NCI-H526 treated with DMSO at 0.1 percent for 48 hours (cell line): ENCODE measurements at regions not wholly inside any gene's neighbourhood (a gene's known extent, or its start where the extent isn't known, plus 50 kb on each side); places are given as distances from the start of the nearest gene placed in this dataset.
"Not testable (repeated sequence)": the region's sequence is repeated elsewhere in the genome, so short reads cannot be mapped to it uniquely, and the experiment has no call there.

Experiments
- DNase-seq: peaks from one replicate; lab custom pipeline; 2025; lab: John Stamatoyannopoulos, UW

DNA sequence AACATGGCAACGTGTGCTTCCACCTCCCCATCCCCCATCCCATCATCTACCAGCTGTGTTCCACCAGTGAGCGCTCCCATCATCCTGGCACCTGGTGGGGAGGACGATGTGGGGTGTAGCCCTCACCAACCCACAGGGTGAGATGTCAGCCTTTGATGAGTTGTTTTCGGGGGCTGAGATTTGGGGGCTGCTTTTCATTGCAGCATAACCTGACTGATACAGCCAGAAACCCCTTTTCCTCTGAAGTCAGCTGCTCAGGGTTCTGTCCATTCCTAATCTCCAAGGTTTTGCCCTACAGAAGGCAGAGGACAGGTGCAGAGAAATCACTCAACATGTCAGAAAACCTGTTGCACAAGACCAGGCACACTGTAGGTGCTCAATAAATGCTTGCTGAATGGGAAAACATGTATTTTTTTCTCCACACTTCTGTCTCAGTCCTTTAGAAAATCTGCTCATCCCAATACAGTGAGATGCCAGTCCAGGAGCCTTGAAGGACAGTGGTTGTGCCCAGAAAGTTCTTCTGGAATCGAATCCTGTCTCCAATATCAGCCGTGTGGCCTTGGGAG lies 239.8 kb downstream of the RBM19 start:
- DNase-seq: no peak

DNA sequence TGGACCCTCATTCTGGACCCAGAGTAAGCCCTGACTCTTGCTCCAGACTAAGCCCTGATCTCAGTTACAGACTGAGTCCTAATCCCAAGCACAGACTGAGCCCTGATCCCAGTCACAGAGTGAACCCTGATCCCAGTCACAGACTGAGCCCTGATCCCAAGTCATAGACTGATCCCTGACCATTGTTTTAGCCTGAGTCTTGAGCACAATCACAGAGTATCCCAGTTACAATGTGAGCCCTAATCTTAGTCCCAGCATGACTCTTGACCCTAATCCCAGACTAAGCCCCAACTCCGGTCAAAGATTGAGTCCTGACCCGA lies 240.6 kb downstream of the RBM19 start:
- DNase-seq: no peak

GRCh38 chr12:113724794-113725556 lies 241.2 kb downstream of the RBM19 start:
- peak; percentile 35 for DNase-seq

GRCh38 chr12:113723631-113724030 lies 242.5 kb downstream of the RBM19 start:
- DNase-seq: no peak

DNA sequence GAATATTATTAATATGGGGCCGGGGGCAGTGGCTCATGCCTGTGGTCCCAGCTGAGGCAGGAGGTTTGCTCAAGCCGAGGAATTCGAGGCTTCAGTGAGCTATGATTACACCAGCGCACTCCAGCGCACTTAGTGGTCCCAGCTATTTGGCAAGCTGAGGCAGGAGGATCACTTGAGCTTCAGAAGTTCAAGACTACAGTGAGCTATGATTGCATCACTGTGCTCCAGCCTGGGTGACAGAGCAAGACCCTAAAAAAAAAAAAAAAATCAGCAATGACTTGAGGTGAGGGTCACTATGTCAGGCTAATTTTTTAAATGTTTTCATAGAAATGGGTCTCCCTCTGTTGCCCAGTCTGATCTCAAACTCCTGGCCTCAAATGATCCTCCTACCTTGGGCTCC lies 243.4 kb downstream of the RBM19 start:
- no peak for DNase-seq

- no peak for DNase-seq
Measured at GRCh38 chr12:113720629-113721028, 245.5 kb downstream of the RBM19 start.

- no peak for DNase-seq
Measured at GRCh38 chr12:113719911-113720591, 246.1 kb downstream of the RBM19 start.

GRCh38 chr12:113713156-113713555 lies 241.5 kb upstream of the LHX5 start:
- DNase-seq: no peak

DNA sequence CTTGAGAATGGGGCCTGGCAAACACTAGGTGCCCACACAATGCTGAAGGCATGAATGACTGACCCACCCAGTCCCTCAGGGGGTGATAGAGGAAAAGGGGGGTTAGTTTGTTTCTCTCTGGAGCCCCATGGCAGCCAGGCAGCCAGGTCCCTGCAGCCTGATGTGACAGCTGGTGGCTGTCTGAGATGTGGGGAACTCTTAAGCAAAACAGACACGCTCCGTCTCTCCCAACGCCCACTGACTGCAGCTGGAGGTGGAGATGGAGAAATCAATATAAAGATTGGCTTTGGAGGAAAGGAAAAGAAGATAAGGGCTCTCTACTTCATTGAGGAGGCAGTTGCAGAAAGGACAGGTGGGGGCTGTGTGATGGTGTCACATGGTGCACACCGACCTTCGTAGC lies 240.8 kb upstream of the LHX5 start:
- DNase-seq: no peak

DNA sequence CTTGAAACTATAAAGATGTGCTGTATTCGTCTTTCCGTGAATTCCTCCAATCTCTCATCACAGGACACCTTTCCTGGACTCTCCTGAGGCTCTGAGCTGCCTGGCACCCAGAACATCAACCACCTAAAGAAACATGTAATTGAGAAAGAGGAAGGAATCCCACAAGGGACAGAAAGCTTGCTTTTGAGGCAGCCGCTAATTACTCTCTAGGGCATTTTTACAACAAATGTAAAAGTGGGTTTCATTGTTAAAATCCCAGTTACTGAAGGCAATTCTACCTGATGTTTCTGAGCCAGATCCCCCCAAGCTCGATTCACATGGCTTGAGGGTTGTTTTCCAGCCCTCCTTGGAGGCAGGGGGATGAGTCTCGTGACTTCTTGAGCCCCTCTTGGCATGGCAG lies 238.5 kb upstream of the LHX5 start:
- DNase-seq: no peak

- no peak for DNase-seq
Measured at GRCh38 chr12:113709456-113709855, 237.8 kb upstream of the LHX5 start.

DNA sequence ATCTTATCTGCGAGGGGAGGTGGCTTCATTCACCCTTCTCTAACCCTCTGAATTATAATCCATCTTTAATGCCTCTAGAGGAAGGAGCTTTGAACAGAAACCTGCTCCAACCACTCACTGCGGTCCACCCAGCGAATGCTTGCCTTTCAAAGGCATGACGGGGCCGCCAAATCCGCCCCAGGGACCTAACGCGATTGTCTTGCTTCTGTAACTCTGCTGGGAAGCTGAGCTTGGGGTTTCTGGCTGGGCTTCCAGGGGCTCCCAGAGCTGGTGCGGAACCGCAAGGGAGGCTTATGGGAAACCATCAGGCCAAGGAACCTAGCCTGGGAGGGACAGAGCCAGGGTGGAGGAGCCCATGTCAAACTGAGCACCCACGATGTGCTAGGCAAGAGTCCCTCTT lies 231.2 kb upstream of the LHX5 start:
- no peak for DNase-seq

- no peak for DNase-seq
Measured at GRCh38 chr12:113702276-113702675, 230.6 kb upstream of the LHX5 start.

DNA sequence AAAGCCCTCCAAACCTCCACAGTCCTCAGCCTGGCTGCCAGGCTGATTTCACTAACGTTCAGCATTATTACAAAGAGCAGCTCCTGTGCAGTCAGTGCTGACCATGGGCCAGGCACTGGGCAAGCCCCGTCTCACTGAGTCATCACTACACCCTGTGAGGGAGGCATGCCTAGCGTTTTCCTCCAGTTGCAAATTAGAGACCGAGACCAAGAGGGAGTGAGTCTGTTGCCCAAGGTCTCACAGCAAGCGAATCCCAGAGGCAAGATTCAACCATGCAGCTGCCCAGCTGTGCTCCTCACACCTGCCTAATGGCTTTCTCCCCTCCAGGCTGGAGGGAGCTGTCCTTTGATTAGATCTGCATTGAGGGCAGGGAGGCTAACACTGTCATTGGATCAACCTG lies 229.3 kb upstream of the LHX5 start:
- DNase-seq: no peak

- not testable (repeated sequence) for DNase-seq
Measured at GRCh38 chr12:113699984-113700383, 228.3 kb upstream of the LHX5 start.

GRCh38 chr12:113698510-113698858 lies 226.8 kb upstream of the LHX5 start:
- no peak for DNase-seq

- DNase-seq: no peak
Measured at GRCh38 chr12:113697651-113698509, 226.2 kb upstream of the LHX5 start.

GRCh38 chr12:113697104-113697503 lies 225.4 kb upstream of the LHX5 start:
- DNase-seq: no peak

- no peak for DNase-seq
Measured at GRCh38 chr12:113693693-113694092, 222.0 kb upstream of the LHX5 start.

DNA sequence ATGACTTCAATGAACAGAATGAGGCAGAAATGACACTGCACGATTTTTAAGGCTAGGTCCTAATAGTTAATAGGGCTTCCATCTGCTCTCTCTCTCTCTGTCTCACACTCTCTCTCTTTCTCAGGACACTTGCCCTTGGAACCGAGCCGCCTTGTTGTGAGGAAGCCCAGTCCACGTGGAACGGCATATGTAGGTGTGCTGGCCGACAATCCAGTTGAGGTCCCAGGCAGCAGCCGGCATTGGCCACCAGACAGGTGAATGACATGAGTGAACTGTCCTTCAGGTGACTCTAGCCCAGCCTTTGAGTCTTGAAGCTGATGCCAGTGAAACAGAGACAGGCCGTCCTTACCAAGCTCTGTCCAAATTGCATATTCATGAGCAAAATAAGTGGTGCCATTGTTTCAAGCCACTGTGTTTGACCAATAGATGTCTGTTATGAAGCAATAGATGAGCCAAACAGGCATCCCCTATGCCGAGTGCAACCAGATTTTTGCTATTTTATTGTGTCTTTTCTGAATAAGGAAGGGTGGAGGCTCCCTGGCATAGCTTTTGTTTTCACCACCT lies 217.5 kb upstream of the LHX5 start:
- DNase-seq: no peak

- no peak for DNase-seq
Measured at GRCh38 chr12:113688313-113688712, 216.6 kb upstream of the LHX5 start.
